ENCODE measurements at regions not wholly inside any gene's neighbourhood (a gene's known extent, or its start where the extent isn't known, plus 50 kb on each side); places are given as distances from the start of the nearest gene placed in this dataset.

DNA sequence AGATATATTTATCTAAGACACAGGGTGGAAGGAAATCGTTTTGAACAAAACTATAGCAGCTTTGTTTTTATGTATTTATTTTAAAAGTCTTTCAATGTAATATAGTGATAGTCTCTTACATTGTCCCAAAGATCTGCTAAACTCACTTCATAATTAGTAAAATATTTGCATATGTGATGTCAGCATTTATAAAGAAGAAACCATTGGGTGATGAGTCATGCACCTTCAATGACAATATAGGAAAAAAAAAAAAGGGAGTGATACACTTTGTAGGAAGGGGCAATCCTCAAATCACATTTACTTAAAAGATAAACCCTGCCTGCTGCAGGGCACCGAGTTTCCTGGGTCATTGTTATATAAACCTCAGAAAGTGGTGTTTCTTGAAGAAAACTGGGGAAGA, 112.4 kb upstream of the SEMA3C start:
- TF ChIP-seq POLR2A (IDR thresholded peaks at IDR 0.05) (no peak), CTCF (IDR thresholded peaks at IDR 0.05) (no peak), EP300 (IDR thresholded peaks at IDR 0.05) (no peak)

All from ovary (tissue), 3 donors.